ENCODE measurements at regions not wholly inside any gene's neighbourhood (a gene's known extent, or its start where the extent isn't known, plus 50 kb on each side); places are given as distances from the start of the nearest gene placed in this dataset.

GRCh38 chr13:99087098-99087953 is 109.5 kb upstream of the DOCK9 start:
- H3K27ac ChIP-seq (ENCODE audit: insufficient read depth, low read length), result no peak overlapping the region; the same call in 1 of the 2 replicates
- in situ Hi-C loops (cut with MboI; ENCODE audit: low sequenced_read_pairs), result no loop called here

More at GRCh38 chr13:99087098-99087953, 109.5 kb upstream of the DOCK9 start:
- Histone ChIP-seq H3K9me3 (ENCODE audit: control insufficient read depth, insufficient read depth, low read length) (no peaks in the 10 kb centered on the region), H3K56ac (ENCODE audit: extremely low read depth, insufficient read depth, low read length) (no peak overlapping the region), H2BK5ac (ENCODE audit: low read depth, low read length, poor library complexity, severe bottlenecking) (no peak overlapping the region), H4K20me1 (ENCODE audit: insufficient read depth, low read length) (no peaks in the 10 kb centered on the region), H4K5ac (ENCODE audit: low read depth, low read length) (no peak overlapping the region), H2BK120ac (ENCODE audit: low read depth, low read length) (no peak overlapping the region), H3K9ac (ENCODE audit: low read depth, low read length) (no peak overlapping the region), H2AFZ (replicated peaks; ENCODE audit: low read length, poor library complexity) (peak overlapping the region; percentile 99), H4K91ac (ENCODE audit: insufficient read depth, low read depth, low read length) (no peak overlapping the region), H2AK9ac (replicated peaks; ENCODE audit: low read depth, low read length, poor library complexity) (peak overlapping the region; percentile 90), H2BK15ac (ENCODE audit: low read depth, low read length) (no peak overlapping the region), H4K8ac (ENCODE audit: low read depth in 2 of 2, low read length in 2 of 2) (peak overlapping the region in 1 of 2 experiments; percentile 53; a peak in 1 of 4 replicates), H3K36me3 (ENCODE audit: control insufficient read depth, insufficient read depth, low read length) (no peaks in the 10 kb centered on the region), H3K9me1 (ENCODE audit: insufficient read depth, low read length) (peaks cover 5% of the 10 kb centered on the region; the same call in 1 of the 2 replicates), H2AK5ac (ENCODE audit: low read depth, low read length) (no peak overlapping the region), H3K4me1 (ENCODE audit: control insufficient read depth, insufficient read depth, low read length) (no peaks in the 10 kb centered on the region), H3K27me3 (ENCODE audit: control insufficient read depth, insufficient read depth, low read length) (peaks cover 12% of the 10 kb centered on the region; the same call in 1 of the 2 replicates), H3K14ac (replicated peaks; ENCODE audit: low read depth, low read length) (no peak overlapping the region), H2BK20ac (ENCODE audit: low read depth, low read length) (peak overlapping the region; percentile 11; the same call in 1 of the 2 replicates), H3K23ac (ENCODE audit: low read depth, low read length) (0 out of 2 replicates have a peak overlapping the region, but pooled peaks have one; percentile 15), H3K4ac (ENCODE audit: low read depth, low read length) (no peak overlapping the region), H3K4me2 (ENCODE audit: low read depth, low read length) (peak overlapping the region; percentile 81), H3K4me3 (ENCODE audit: insufficient read depth, low read depth, low read length) (peak overlapping the region; percentile 71), H3K18ac (ENCODE audit: low read depth, low read length) (no peak overlapping the region), H3K79me1 (ENCODE audit: low read depth in 1 of 2, low read length in 2 of 2) (peaks cover 0 to 9% of the 10 kb centered on the region in 2 experiments; a peak in 1 of 4 replicates)
- TF ChIP-seq CTCF (conservative IDR thresholded peaks at IDR 0.05; ENCODE audit: low read depth, low read length) (0 out of 2 replicates have a peak, but pooled peaks have one; percentile 4), MAFK (IDR thresholded peaks at IDR 0.05; ENCODE audit: low read depth, low read length) (no peak), MAZ (IDR thresholded peaks at IDR 0.05; ENCODE audit: borderline replicate concordance, low read depth, low read length) (peak; percentile 31; the same call in 1 of the 2 replicates), USF2 (IDR thresholded peaks at IDR 0.05; ENCODE audit: low read depth, low read length) (peak; percentile 23; the same call in 1 of the 2 replicates)
- DNase-seq (peak; percentile 59), ATAC-seq (ENCODE audit: low read depth) (peak; percentile 90)
- BruUV-seq (replicated peaks), result no TSS peak
- ChIA-PET POLR2A (ENCODE audit: unreplicated experiment) (no interaction called here), CTCF (no interaction called here)
- dilution Hi-C loops (cut with HindIII; ENCODE audit: low sequenced_read_pairs, unreplicated experiment), result no loop called here
- 1% methylated on average over 30 of the region's 92 CpGs; no CpG with 5 or more reads in 1 of the 2 experiments for WGBS, 2 experiments (ENCODE audit: extremely low coverage in 2 of 2, insufficient read length in 1 of 2)
- intact Hi-C loops (cut with micrococcal nuclease), result loop anchor here (10.0 kb wide), 1 partner anchor 177 kb away; no protein-coding TSS in a partner anchor
